Right kidney (tissue), 1 donor: ENCODE measurements at regions not wholly inside any gene's neighbourhood (a gene's known extent, or its start where the extent isn't known, plus 50 kb on each side); places are given as distances from the start of the nearest gene placed in this dataset.
"Not testable (repeated sequence)": the region's sequence is repeated elsewhere in the genome, so short reads cannot be mapped to it uniquely, and the experiment has no call there.

Source experiments
- DNase-seq: peaks from one replicate; pipeline ENCODE4 v3.0.0-alpha.2; 2016

DNA sequence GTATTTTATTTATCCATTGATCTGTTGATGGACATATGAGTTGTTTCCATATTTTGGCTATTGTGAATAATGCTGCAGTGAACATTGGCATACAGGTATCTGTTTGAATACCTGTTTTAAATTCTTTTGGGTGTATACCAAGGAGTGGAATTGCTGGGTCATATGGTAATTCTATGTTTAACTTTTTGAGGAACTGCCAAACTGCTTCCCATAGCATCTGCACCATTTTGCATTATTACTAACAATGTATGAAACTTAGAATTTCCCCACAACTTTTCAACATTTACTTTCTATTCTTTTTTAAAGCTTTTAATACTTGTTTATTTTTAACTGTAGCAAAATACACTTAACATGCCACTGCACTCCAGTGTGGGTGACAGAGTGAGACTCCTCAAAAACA lies 57.0 kb upstream of the MSN start:
- no peak for DNase-seq

DNA sequence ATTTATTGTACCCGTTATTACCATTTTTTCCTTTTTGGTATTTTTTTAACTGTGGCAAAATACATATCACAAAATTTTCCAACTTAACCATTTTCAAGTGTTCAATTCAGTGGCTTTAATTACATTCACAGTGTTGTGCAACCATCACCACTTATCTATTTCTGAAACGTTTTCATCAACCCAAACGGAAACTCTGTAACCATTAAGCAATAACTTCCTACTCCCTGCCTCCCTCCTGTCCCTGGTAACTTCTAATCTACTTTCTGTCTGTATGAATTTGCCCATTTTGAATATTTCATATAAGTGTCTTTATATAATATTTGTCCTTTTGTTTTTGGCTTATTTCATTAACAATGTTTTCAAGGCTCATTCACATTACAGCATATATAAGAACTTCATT lies 57.4 kb upstream of the MSN start:
- DNase-seq, result no peak

DNA sequence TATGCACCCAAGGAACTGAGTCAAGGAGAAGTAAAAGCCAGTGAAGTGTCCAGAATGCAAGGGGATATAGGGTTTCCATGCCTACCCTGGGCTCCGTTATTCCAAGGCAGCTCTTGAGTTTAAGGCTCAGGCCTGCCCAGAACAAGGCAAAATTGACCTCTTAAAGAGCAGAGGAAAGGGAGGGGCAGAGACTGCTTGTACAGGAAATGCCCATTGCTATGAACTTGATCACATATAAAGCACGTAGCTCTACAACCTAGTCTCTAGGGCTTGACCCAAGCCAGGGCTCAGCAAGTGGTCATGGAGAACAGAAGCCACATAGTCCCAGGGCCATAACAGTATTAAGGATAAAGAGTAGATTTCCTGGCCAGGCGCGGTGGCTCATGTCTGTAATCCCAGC lies 58.2 kb upstream of the MSN start:
- DNase-seq, result no peak

- DNase-seq, result no peak
These were observed 59.4 kb upstream of the MSN start for GRCh38 chrX:65608026-65608425.

- no peak for DNase-seq
These were observed 60.2 kb upstream of the MSN start for GRCh38 chrX:65607070-65607742.

GRCh38 chrX:65602221-65602560 lies 65.3 kb upstream of the MSN start:
- DNase-seq, result no peak

DNA sequence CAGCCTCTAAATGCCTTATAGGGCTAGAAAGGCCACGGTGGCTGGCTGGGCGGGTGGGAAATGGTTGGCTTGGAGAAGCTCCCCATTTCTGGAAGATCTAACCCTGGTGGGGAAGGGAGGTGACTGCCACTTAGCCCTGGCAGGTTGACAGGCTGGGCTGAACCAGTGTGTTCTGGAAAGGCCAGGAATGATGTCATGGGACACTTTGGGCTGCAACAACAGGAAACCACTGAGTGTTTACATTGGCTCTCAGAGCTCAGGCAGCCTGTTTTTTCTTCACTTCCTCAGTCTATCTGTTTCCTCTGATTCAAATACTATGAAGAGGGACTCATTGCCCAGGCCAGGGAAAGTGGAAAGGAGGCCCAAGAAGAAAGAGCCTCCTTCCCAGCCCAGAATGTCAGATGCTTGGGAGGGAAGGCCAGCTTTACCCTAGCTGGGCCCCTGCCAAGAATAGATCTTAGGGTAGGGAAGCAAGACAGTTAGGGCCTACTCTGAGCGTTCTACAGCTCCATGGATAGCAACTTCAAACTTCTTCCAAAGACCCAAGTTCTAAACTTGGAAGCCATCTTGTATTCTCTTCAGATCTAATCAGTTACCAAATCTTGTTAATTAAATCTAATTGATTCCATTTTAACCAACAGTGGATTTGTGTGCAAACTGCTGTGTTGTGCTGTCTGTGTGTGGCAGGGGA lies 65.8 kb upstream of the MSN start:
- DNase-seq, result no peak

GRCh38 chrX:65601126-65601525 lies 66.3 kb upstream of the MSN start:
- DNase-seq, result peak; percentile 8

DNA sequence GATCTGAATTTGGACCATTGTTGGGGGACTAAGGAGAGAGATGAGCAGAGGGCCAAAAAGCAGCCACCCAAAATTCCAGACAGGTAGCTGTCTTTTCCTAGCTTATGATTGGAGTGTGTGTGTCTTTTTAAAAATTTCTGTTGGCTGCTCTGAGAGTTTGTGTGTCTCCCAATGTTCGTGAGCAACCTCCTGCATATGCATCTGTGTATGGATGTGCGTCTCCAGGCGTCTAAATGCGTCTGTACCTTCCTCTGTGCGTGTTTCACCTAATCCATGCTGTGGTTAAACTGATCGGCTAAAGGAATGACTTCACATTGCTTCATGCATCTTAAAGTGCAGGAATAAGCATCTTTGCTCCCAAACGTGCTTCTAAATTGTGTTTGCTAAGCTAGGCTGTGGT lies 65.5 kb upstream of the LAS1L start:
- no peak for DNase-seq

- DNase-seq, result no peak
These were observed 64.1 kb upstream of the LAS1L start for GRCh38 chrX:65598559-65599147.

DNA sequence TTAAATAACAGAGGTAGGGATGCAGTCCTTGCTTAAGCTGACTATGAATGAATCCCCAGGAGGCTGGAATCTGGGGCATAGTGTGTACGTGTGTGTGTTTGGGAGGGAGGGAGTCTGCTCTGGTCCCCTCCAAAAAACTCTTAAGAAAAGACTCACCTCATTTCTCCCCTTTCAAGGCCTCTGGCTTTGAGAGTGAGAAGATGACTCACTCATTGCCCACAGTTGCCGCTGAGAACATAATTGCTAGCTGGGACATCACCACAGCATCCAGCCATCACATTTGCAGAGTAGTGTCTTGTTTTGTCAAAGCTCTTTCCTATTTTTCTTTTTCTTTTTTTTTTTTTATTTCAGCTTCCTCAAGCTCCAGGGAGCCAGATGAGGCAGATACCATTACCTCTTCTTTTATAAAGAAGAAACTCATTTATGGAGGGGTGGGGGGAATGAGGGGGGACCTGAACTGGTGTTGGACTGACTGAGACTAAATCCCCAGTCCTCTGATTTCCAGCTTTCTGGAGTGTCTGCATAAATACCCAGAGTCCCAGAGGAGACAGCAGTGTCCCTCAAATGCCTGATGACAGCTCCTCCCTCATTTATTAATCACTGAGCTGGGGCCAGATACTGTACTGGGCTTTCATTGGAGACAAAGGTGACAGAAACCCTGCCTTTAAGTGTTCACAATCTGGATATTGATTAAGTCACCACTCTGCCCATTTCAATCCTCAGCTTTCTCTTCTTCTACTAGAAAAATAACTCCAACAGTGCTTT lies 61.9 kb upstream of the LAS1L start:
- DNase-seq, result no peak

GRCh38 chrX:65595460-65595876 lies 60.9 kb upstream of the LAS1L start:
- DNase-seq, result peak; percentile 53

DNA sequence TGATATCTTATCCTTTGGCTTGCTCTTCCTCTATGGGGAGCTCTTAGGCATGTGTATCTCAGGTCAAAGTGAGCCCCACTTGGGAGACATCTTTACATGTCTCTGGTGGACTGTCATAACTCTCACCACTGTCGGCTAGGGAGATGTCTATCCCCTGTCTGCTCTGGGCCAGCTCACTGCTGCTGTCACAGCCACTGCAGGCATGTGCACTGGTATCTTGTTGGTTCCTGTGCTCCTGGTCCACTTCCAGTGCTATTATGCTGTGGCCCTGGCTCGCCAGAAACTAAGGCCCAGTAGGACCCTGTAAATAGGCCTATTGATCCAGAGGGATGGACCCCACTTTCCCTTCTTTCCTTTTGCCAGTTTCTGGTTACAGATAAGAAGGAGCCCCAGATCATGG lies 56.6 kb upstream of the LAS1L start:
- DNase-seq, result no peak

- no peak for DNase-seq
These were observed 54.7 kb upstream of the LAS1L start for GRCh38 chrX:65589304-65589703.

- no peak for DNase-seq
These were observed 54.2 kb upstream of the LAS1L start for GRCh38 chrX:65588795-65589194.

DNA sequence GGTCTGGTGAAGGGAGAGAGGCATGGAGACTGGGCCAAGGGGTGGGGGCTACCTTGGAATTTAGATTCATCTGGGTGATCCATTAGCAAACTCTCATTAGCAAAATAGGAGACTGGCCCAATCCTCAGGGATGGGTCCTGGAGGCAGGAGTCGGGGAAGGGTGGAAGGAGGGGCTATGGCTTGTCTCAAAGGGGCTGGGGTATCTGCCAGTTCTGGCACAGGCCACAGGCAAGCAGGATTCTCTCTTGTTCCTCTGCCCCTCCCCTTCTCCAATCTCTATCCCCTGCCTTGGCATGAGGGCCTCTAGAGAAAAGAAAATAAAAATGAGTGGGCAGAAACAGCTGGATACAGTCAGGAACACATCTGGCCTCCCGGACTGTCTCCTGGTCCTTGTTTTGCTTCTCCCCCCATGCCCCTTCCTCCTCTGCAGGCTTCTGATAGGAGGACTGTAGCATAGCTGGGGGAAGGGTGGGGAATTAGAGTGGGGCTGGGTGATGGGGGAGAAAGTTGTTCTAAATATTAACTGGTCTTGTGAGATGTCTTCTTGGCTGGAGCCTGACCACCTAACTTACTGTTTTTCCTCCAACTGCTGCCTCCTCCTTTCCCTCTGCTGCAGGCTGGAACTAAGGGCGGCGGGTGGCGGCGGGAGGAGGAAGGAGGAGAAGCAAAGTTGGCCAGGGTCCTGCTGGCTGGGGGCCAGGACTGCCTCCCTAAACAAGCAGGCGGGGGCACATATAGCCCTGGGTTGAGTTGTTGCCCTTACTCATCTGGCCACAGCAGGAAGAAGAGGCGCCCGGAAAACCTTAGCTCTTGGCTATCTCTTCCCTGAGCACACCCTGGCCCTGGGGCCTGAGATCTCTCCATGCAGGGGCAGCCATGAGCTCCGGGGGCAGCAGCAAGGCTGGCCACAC lies 53.3 kb upstream of the LAS1L start:
- peak; percentile 39 for DNase-seq

DNA sequence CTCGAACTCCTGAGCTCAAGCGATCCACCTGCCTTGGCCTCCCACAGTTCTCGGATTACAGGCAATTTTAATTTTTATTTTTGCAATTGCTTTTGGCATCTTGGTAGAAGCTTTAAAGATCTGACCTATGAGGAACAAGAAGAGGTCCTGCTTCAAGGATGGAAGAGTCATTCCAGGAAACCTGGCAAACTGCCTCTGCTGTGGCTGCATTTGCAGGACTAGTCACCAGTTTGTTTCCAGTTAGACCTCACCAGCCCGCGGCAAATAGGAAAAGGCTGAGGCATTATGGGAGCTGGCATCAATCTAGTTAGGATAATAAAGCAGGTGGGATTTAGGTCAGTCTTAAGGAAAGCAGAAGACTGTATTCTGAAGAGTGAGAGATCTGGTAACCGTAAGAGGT lies 51.9 kb upstream of the LAS1L start:
- DNase-seq, result no peak

DNA sequence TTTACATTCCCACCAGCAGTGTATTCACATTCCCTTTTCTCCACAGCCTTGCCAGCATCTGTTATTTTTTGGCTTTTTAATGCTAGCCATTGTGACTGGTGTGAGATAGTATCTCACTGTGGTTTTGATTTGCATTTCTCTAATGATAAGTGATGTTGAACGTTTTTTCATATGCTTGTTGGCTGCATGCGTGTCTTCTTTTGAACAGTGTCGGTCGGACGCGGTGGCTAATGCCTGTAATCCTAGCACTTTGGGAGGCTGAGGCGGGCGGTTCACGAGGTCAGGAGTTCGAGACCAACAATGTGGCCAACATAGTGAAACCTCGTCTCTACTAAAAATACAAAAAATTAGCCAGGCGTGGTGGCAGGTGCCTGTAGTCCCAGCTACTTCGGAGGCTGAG lies 50.6 kb upstream of the LAS1L start:
- not testable (repeated sequence) for DNase-seq
